ENCODE measurements at regions not wholly inside any gene's neighbourhood (a gene's known extent, or its start where the extent isn't known, plus 50 kb on each side); places are given as distances from the start of the nearest gene placed in this dataset.

DNA sequence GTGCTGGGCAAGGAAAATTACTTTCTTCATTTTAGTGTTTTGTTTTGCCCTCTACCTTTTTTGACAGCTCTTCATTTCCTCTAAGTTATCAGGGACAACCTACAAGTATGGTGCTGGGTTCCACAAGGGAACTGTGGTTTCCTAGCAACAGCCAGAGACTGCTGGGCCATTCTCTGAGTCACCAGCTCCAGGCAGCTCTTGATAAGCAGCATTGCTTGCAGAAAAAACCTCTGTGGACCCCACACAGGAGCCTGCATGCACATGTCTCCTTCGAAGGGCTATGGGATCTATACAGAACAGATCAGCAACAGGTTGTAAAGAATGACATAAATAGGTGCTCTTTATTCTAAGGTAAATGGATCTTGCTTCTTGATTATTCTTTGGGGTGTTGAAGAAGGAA is 81.0 kb upstream of the CCDC196 start:
- no peak for TF ChIP-seq CTCF (IDR thresholded peaks at IDR 0.05)
- no peak for TF ChIP-seq POLR2A (IDR thresholded peaks at IDR 0.05)

Data from thyroid gland (tissue), 4 donors.